Mesenchymal stem cell (in vitro differentiated cells and primary cell): ENCODE measurements at regions not wholly inside any gene's neighbourhood (a gene's known extent, or its start where the extent isn't known, plus 50 kb on each side); places are given as distances from the start of the nearest gene placed in this dataset.

ENCODE experiments used
- DNase-seq: peaks from one replicate; pipeline ENCODE4 v3.0.0-alpha.2; 2013
- H2AFZ ChIP-seq: one replicate; pipeline ENCODE4 v1.6.1; 2013; ENCODE audit warnings: low read depth, mild to moderate bottlenecking, control low read depth, inconsistent platforms, low read length, moderate library complexity
- H2AK5ac ChIP-seq: 2 replicates; pipeline ENCODE4 v1.6.1; 2013; ENCODE audit warnings: low read length, moderate library complexity, mild to moderate bottlenecking, inconsistent platforms; ENCODE audit not compliant: severe bottlenecking
- H2BK120ac ChIP-seq: one replicate; pipeline ENCODE4 v1.6.1; 2013; ENCODE audit warnings: low read depth, mild to moderate bottlenecking, inconsistent platforms, low read length, moderate library complexity
- H2BK12ac ChIP-seq, 2 experiments: one replicate each; pipeline ENCODE4 v1.6.1; 2013; ENCODE audit warnings: inconsistent platforms in 2 of 2, low read length in 2 of 2, mild to moderate bottlenecking in 2 of 2, moderate library complexity in 2 of 2, control low read depth in 1 of 2
- H2BK15ac ChIP-seq: one replicate; pipeline ENCODE4 v1.6.1; 2013; ENCODE audit warnings: mild to moderate bottlenecking, low read depth, inconsistent platforms; ENCODE audit not compliant: poor library complexity, severe bottlenecking
- H2BK5ac ChIP-seq: 2 replicates; pipeline ENCODE4 v1.6.1; 2013; ENCODE audit warnings: low read depth, mild to moderate bottlenecking, low read length, control low read depth, inconsistent platforms; ENCODE audit not compliant: poor library complexity, severe bottlenecking
- H3K14ac ChIP-seq, 2 experiments: one replicate each; pipeline ENCODE4 v1.6.1; 2013; ENCODE audit warnings: inconsistent platforms in 2 of 2, low read length in 2 of 2, control low read depth in 1 of 2, mild to moderate bottlenecking in 1 of 2, moderate library complexity in 1 of 2
- H3K18ac ChIP-seq, 2 experiments: one replicate each; pipeline ENCODE4 v1.6.1; 2013; ENCODE audit warnings: inconsistent platforms in 2 of 2, low read length in 2 of 2, control low read depth in 1 of 2, low read depth in 1 of 2, mild to moderate bottlenecking in 1 of 2
- H3K23ac ChIP-seq, 2 experiments: one replicate each; pipeline ENCODE4 v1.6.1; 2013; ENCODE audit warnings: inconsistent platforms in 2 of 2, low read length in 2 of 2, mild to moderate bottlenecking in 2 of 2, moderate library complexity in 2 of 2, control low read depth in 1 of 2
- H3K27ac ChIP-seq: 2 replicates; pipeline ENCODE4 v1.5.1; 2013; ENCODE audit warnings: mild to moderate bottlenecking, moderate library complexity, low read length, control low read depth, inconsistent platforms; ENCODE audit not compliant: poor library complexity, severe bottlenecking
- H3K27me3 ChIP-seq, 2 experiments: 2 replicates each; pipeline versions ENCODE4 v1.6.1 to v1.7.0; 2013; ENCODE audit warnings: low read length in 2 of 2, mild to moderate bottlenecking in 2 of 2, moderate library complexity in 2 of 2, control low read depth in 1 of 2, inconsistent platforms in 1 of 2; ENCODE audit not compliant: control insufficient read depth in 1 of 2, insufficient read depth in 1 of 2
- H3K36me3 ChIP-seq, 2 experiments: 2 replicates each; pipeline versions ENCODE4 v1.6.1 to v1.7.0; 2013; ENCODE audit warnings: low read length in 2 of 2, control low read depth in 1 of 2, inconsistent platforms in 1 of 2, low read depth in 1 of 2, mild to moderate bottlenecking in 1 of 2; ENCODE audit not compliant: insufficient read depth in 2 of 2, control insufficient read depth in 1 of 2
- H3K4ac ChIP-seq, 2 experiments: one replicate each; pipeline ENCODE4 v1.6.1; 2013; ENCODE audit warnings: inconsistent platforms in 2 of 2, low read length in 2 of 2, mild to moderate bottlenecking in 2 of 2, moderate library complexity in 2 of 2, control low read depth in 1 of 2, low read depth in 1 of 2
- H3K4me1 ChIP-seq: 2 replicates; pipeline ENCODE4 v1.6.1; 2013; ENCODE audit warnings: low read depth, low read length, control low read depth; ENCODE audit not compliant: control insufficient read depth, insufficient read depth
- H3K4me2 ChIP-seq: 2 replicates; pipeline ENCODE4 v1.6.1; 2013; ENCODE audit warnings: low read length, mild to moderate bottlenecking, inconsistent platforms; ENCODE audit not compliant: poor library complexity, severe bottlenecking
- H3K4me3 ChIP-seq, 2 experiments: 2 replicates each; pipeline versions ENCODE4 v1.5.1 to v1.7.0; 2013; ENCODE audit warnings: low read length in 2 of 2, mild to moderate bottlenecking in 2 of 2, control low read depth in 1 of 2, low read depth in 1 of 2; ENCODE audit not compliant: insufficient read depth in 1 of 2
- H3K79me1 ChIP-seq: replicated peaks from 2 replicates; pipeline ENCODE4 v1.6.1; 2013; ENCODE audit warnings: mild to moderate bottlenecking, control low read depth, low read length, inconsistent platforms; ENCODE audit not compliant: poor library complexity, severe bottlenecking
- H3K9ac ChIP-seq: 2 replicates; pipeline ENCODE4 v1.7.0; 2013; ENCODE audit warnings: mild to moderate bottlenecking, low read length, moderate library complexity
- H3K9me3 ChIP-seq: 2 replicates; pipeline ENCODE4 v1.7.0; 2013; ENCODE audit warnings: mild to moderate bottlenecking, low read length; ENCODE audit not compliant: control insufficient read depth
- H4K8ac ChIP-seq: one replicate; pipeline ENCODE4 v1.6.1; 2013; ENCODE audit warnings: inconsistent platforms, mild to moderate bottlenecking, low read length, moderate library complexity
- H4K91ac ChIP-seq: one replicate; pipeline ENCODE4 v1.6.1; 2013; ENCODE audit warnings: mild to moderate bottlenecking, low read length, inconsistent platforms
- WGBS: methylation state at CpG from one replicate; pipeline ENCODE4 v1.1.7; 2013; ENCODE audit warnings: mixed read lengths; 5-methylcytosine and 5-hydroxymethylcytosine counted together

DNA sequence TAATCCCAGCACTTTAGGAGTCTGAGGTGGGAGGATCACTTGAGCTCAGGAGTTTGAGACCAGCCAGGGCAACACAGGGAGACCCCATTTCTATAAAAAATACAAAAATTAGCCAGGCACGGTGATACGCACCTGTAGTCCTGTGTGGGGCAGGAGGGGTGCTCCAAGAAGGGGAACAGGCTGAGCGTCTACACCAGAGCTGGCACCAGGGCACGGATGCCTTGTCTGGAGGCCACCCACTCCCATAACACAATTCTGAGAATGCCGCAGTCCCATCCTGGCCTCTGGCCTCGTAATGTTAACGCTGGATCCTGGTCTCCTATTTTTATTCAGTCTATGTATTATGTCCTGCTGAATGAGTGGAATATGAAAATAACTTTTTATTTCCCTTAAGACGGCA, 161.3 kb downstream of the WSCD1 start:
- H4K8ac ChIP-seq = no peak overlapping the region
- no peak overlapping the region for H3K4me2 ChIP-seq
- no peak overlapping the region for H2BK12ac ChIP-seq
- H3K4ac ChIP-seq = no peak overlapping the region
- no peaks in the 10 kb centered on the region for H3K4me1 ChIP-seq
- no peaks in the 10 kb centered on the region for H3K9me3 ChIP-seq
- no peak overlapping the region for H3K4me3 ChIP-seq
- no peak overlapping the region for H3K27ac ChIP-seq
- DNase-seq = no peak
- H2AK5ac ChIP-seq = no peak overlapping the region
- no peak overlapping the region for H2AFZ ChIP-seq
- no peak overlapping the region for H3K23ac ChIP-seq
- H4K91ac ChIP-seq = no peak overlapping the region
- no peak overlapping the region for H3K14ac ChIP-seq
- no peak overlapping the region for H2BK15ac ChIP-seq
- no peak overlapping the region for H2BK5ac ChIP-seq
- H3K18ac ChIP-seq = no peak overlapping the region
- WGBS = 83% methylated on average over 5 of the region's 8 CpGs
- peaks cover 10 to 51% of the 10 kb centered on the region in 2 experiments for H3K27me3 ChIP-seq
- H2BK120ac ChIP-seq = no peak overlapping the region
- no peaks in the 10 kb centered on the region for H3K79me1 ChIP-seq
- no peak overlapping the region for H3K9ac ChIP-seq
- H3K36me3 ChIP-seq = no peaks in the 10 kb centered on the region

- peaks cover 7 to 60% of the 10 kb centered on the region in 2 experiments for H3K27me3 ChIP-seq
Observed at GRCh38 chr17:6218333-6218732, 148.2 kb downstream of the WSCD1 start.

GRCh38 chr17:6215071-6216035, 145.2 kb downstream of the WSCD1 start:
- 75% methylated on average over 13 of the region's 13 CpGs for WGBS

More at GRCh38 chr17:6218333-6218732, 148.2 kb downstream of the WSCD1 start:
- H3K4me3 ChIP-seq = no peak overlapping the region
- no peak overlapping the region for H3K14ac ChIP-seq
- H3K4ac ChIP-seq = no peak overlapping the region
- 82% methylated on average over 7 of the region's 7 CpGs for WGBS
- no peak overlapping the region for H2BK120ac ChIP-seq
- no peak overlapping the region for H2BK15ac ChIP-seq
- H3K27ac ChIP-seq = no peak overlapping the region
- no peak overlapping the region for H2BK5ac ChIP-seq
- no peak overlapping the region for H4K91ac ChIP-seq
- no peak overlapping the region for H3K4me2 ChIP-seq
- H3K9me3 ChIP-seq = peaks cover 8% of the 10 kb centered on the region
- H4K8ac ChIP-seq = no peak overlapping the region
- H2AFZ ChIP-seq = no peak overlapping the region
- no peaks in the 10 kb centered on the region for H3K79me1 ChIP-seq
- H3K23ac ChIP-seq = no peak overlapping the region
- H3K36me3 ChIP-seq = no peaks in the 10 kb centered on the region
- DNase-seq = no peak
- H3K4me1 ChIP-seq = no peaks in the 10 kb centered on the region
- H2BK12ac ChIP-seq = no peak overlapping the region
- no peak overlapping the region for H3K9ac ChIP-seq
- no peak overlapping the region for H2AK5ac ChIP-seq
- no peak overlapping the region for H3K18ac ChIP-seq

DNA sequence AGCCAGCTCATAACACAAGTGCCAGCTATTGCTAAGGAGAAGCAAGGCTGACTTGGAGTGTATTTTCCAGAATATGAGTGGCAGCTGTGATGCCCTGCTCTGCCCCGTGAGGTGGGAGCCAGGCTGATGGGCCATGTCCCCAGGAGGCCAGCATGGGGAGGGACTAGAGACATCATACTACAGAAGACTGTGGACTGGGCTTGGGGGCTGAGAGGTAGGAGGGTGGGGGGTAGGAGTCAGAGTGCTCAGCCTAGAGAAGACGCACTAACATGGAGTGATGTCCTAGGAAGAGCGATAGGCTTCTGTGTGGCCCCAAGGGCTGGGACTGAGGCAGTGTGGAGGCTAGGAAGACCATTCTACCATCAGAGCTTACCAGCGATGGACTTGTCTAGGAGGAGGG, 143.7 kb downstream of the WSCD1 start:
- H3K18ac ChIP-seq = no peak overlapping the region
- H2BK120ac ChIP-seq = no peak overlapping the region
- H3K14ac ChIP-seq = no peak overlapping the region
- no peak overlapping the region for H3K23ac ChIP-seq
- no peaks in the 10 kb centered on the region for H3K4me1 ChIP-seq
- H2AFZ ChIP-seq = no peak overlapping the region
- no peak for DNase-seq
- no peak overlapping the region for H4K8ac ChIP-seq
- no peaks in the 10 kb centered on the region for H3K9me3 ChIP-seq
- H2BK15ac ChIP-seq = no peak overlapping the region
- no peak overlapping the region for H2BK12ac ChIP-seq
- no peak overlapping the region for H4K91ac ChIP-seq
- H3K4me2 ChIP-seq = no peak overlapping the region
- H3K79me1 ChIP-seq = no peaks in the 10 kb centered on the region
- peaks cover 10 to 71% of the 10 kb centered on the region in 2 experiments for H3K27me3 ChIP-seq
- 85% methylated on average over 4 of the region's 4 CpGs for WGBS
- H3K4me3 ChIP-seq = no peak overlapping the region
- H3K9ac ChIP-seq = no peak overlapping the region
- H2BK5ac ChIP-seq = no peak overlapping the region
- no peaks in the 10 kb centered on the region for H3K36me3 ChIP-seq
- no peak overlapping the region for H2AK5ac ChIP-seq
- no peak overlapping the region for H3K4ac ChIP-seq
- H3K27ac ChIP-seq = no peak overlapping the region

More at GRCh38 chr17:6215071-6216035, 145.2 kb downstream of the WSCD1 start:
- Histone ChIP-seq H3K18ac (no peak overlapping the region), H3K36me3 (no peaks in the 10 kb centered on the region), H3K27me3 (peaks cover 10 to 62% of the 10 kb centered on the region in 2 experiments), H2AK5ac (no peak overlapping the region), H2BK5ac (no peak overlapping the region), H2BK120ac (no peak overlapping the region), H3K4me3 (no peak overlapping the region), H3K4ac (no peak overlapping the region), H4K91ac (no peak overlapping the region), H3K27ac (no peak overlapping the region), H3K14ac (peak overlapping the region in 1 of 2 experiments; percentile 23), H3K4me1 (no peaks in the 10 kb centered on the region), H2AFZ (no peak overlapping the region), H3K9ac (no peak overlapping the region), H3K23ac (no peak overlapping the region), H4K8ac (no peak overlapping the region), H3K79me1 (no peaks in the 10 kb centered on the region), H3K4me2 (no peak overlapping the region), H2BK15ac (no peak overlapping the region), H3K9me3 (no peaks in the 10 kb centered on the region), H2BK12ac (no peak overlapping the region)
- DNase-seq = no peak
